OCI-LY1 (cell line): ENCODE measurements at regions not wholly inside any gene's neighbourhood (a gene's known extent, or its start where the extent isn't known, plus 50 kb on each side); places are given as distances from the start of the nearest gene placed in this dataset.

Experiments
- H2AFZ ChIP-seq: fragments of 200-600 bp; sonication (generic), shearing (Covaris generic); 2 replicates; pipeline ENCODE4 v1.6.0; 2014; ENCODE audit warnings: antibody characterized with exemption, mild to moderate bottlenecking, low read length
- H3F3A ChIP-seq: fragments of 200-600 bp; sonication (generic), shearing (Covaris generic); 2 replicates; pipeline ENCODE4 v1.6.0; 2014; ENCODE audit warnings: mild to moderate bottlenecking, antibody characterized with exemption, low read length, moderate library complexity; ENCODE audit not compliant: insufficient read depth
- H3K27ac ChIP-seq: fragments of 200-600 bp; sonication (generic); 2 replicates; pipeline ENCODE4 v1.5.1; 2014; ENCODE audit warnings: low read length, mixed run types, mild to moderate bottlenecking, low read depth; ENCODE audit not compliant: poor library complexity, severe bottlenecking
- H3K27me3 ChIP-seq: fragments of 200-600 bp; sonication (generic); 2 replicates; pipeline ENCODE4 v1.6.0; 2014; ENCODE audit warnings: antibody characterized with exemption, mild to moderate bottlenecking, low read length, moderate library complexity; ENCODE audit not compliant: insufficient read depth
- H3K36me3 ChIP-seq: fragments of 200-600 bp; sonication (generic); 2 replicates; pipeline ENCODE4 v1.6.1; 2014; ENCODE audit warnings: mild to moderate bottlenecking, antibody characterized with exemption, low read length, moderate library complexity, mixed read lengths; ENCODE audit not compliant: insufficient read depth
- H3K4me1 ChIP-seq: fragments of 200-600 bp; sonication (generic); 2 replicates; pipeline ENCODE4 v1.5.1; 2014; ENCODE audit warnings: mild to moderate bottlenecking, low read length, moderate library complexity; ENCODE audit not compliant: insufficient read depth, severe bottlenecking
- H3K4me2 ChIP-seq: fragments of 200-600 bp; sonication (generic), shearing (Covaris generic); 2 replicates; pipeline ENCODE4 v1.6.1; 2014; ENCODE audit warnings: low read length
- H3K4me3 ChIP-seq: fragments of 200-600 bp; sonication (generic); 2 replicates; pipeline ENCODE4 v1.5.1; 2014; ENCODE audit warnings: low read length, low read depth, mild to moderate bottlenecking, mixed read lengths; ENCODE audit not compliant: poor library complexity, severe bottlenecking
- H3K79me2 ChIP-seq: fragments of 200-600 bp; shearing (Covaris generic); 2 replicates; pipeline ENCODE4 v1.6.1; 2016; ENCODE audit warnings: mixed run types, low read length, mixed read lengths; ENCODE audit not compliant: insufficient read depth
- H3K9ac ChIP-seq: fragments of 200-600 bp; sonication (generic), shearing (Covaris generic); 2 replicates; pipeline ENCODE4 v1.6.1; 2014; ENCODE audit warnings: mild to moderate bottlenecking, low read length, mixed read lengths
- H3K9me2 ChIP-seq: fragments of 200-600 bp; sonication (generic), shearing (Covaris generic); 2 replicates; pipeline ENCODE4 v1.6.1; 2014; ENCODE audit warnings: low read depth, mild to moderate bottlenecking, low read length, mixed read lengths
- H3K9me3 ChIP-seq: fragments of 200-600 bp; shearing (Covaris generic); 2 replicates; pipeline ENCODE4 v1.6.1; 2014; ENCODE audit warnings: low read length, mixed read lengths
- H4K20me1 ChIP-seq: fragments of 200-600 bp; sonication (generic), shearing (Covaris generic); 2 replicates; pipeline ENCODE4 v1.6.0; 2016; ENCODE audit warnings: mild to moderate bottlenecking, low read length; ENCODE audit not compliant: insufficient read depth
- CTCF ChIP-seq: fragments of 200-600 bp; sonication (generic), shearing (Covaris generic); IDR thresholded peaks from 2 replicates; pipeline ENCODE4 v1.5.1; 2017; ENCODE audit warnings: mild to moderate bottlenecking, antibody characterized with exemption, low read length, moderate library complexity, mixed read lengths
- EZH2 ChIP-seq: fragments of 200-600 bp; sonication (generic), shearing (Covaris generic); IDR thresholded peaks from 2 replicates; pipeline ENCODE4 v1.8.0; 2017; ENCODE audit warnings: borderline replicate concordance, mixed run types, mild to moderate bottlenecking, antibody characterized with exemption, low read length, moderate library complexity, mixed read lengths

- Histone ChIP-seq H3K27me3 (peaks cover 11% of the 10 kb centered on the region), H3K27ac (no peak overlapping the region), H3K9ac (no peak overlapping the region), H3K36me3 (no peaks in the 10 kb centered on the region), H3K4me1 (no peaks in the 10 kb centered on the region), H3K4me2 (no peak overlapping the region), H3F3A (no peaks in the 10 kb centered on the region), H2AFZ (no peak overlapping the region), H4K20me1 (no peaks in the 10 kb centered on the region), H3K79me2 (no peaks in the 10 kb centered on the region), H3K9me3 (no peaks in the 10 kb centered on the region), H3K4me3 (no peak overlapping the region), H3K9me2 (no peaks in the 10 kb centered on the region)
- TF ChIP-seq EZH2 = no peak
- no peak for TF ChIP-seq CTCF
These were observed 78.5 kb upstream of the FRMD1 start for GRCh38 chr6:168157272-168158212.

DNA sequence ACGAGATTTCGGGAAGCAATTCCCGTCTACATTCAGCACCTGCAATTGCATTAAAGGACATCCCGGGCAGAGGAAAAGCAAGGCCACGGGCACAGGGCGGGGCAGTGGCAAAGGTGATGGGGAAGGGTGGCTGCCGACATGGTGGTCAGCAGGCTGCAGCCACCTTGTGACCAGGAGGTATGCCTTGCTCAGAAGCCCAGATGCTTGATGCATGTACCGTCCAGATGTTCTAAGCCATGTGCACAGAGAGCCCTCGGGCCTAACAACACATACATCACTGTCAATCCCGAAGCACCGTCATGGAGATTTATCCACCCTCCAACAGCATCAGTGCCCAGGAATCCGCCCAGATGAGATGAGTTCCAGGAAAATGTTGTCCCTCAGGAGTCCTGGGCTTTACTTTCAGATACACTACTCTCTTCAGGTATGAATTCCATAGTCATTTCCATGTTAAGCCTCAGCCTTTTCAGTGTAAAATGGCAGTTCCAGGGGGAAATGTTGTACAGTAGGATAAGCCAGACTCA is 77.8 kb upstream of the FRMD1 start:
- Histone ChIP-seq H3K9me3 (no peaks in the 10 kb centered on the region), H3K4me3 (no peak overlapping the region), H3K9me2 (no peaks in the 10 kb centered on the region), H3K79me2 (no peaks in the 10 kb centered on the region), H3K27me3 (peaks cover 11% of the 10 kb centered on the region), H4K20me1 (no peaks in the 10 kb centered on the region), H3K4me2 (no peak overlapping the region), H2AFZ (no peak overlapping the region), H3K27ac (no peak overlapping the region), H3K4me1 (no peaks in the 10 kb centered on the region), H3K36me3 (no peaks in the 10 kb centered on the region), H3K9ac (no peak overlapping the region), H3F3A (no peaks in the 10 kb centered on the region)
- TF ChIP-seq CTCF (no peak), EZH2 (no peak)

DNA sequence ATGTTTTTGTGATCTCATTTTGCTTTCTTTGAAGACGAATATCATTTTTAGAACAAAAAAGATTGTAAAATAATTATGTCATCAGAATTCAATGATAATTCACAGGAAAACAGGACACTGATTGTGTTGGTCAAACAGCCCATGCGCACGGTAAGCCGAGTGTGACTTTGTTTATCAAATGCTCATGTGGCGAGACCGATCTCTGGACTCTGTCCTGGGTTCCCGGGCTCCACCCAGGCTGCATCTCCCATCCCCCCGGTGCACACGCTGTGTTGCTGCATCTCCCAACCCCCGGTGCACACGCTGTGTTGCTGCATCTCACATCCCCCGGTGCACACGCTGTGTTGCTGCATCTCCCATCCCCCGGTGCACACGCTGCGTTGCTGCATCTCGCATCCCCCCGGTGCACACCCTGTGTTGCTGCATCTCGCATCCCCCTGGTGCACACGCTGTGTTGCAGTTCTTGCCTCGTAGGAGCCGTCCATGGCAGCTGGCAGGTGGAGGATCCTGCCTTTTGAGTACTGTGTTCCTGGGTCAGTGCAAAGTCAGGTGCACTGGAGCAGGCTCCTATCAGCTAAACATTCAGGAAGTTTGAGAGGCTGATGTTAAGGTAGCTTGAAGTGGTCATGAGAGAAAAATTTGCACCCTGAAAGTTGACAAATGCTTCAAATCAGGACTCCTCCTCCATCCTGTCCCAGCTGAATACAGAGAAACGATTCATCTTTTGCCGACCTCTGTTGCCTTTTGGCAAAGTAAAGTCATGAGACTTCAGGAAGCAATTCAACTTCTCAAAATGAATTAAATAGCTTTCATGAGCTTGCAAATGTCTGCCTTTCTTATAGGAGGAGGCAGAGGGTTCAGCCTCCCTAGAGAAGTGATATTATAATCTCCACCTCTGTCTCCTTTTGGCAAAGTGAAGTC is 77.1 kb upstream of the FRMD1 start:
- no peak overlapping the region for H2AFZ ChIP-seq
- H3K9me3 ChIP-seq = no peaks in the 10 kb centered on the region
- no peaks in the 10 kb centered on the region for H4K20me1 ChIP-seq
- no peaks in the 10 kb centered on the region for H3K4me1 ChIP-seq
- TF ChIP-seq CTCF (no peak), EZH2 (no peak)
- no peaks in the 10 kb centered on the region for H3F3A ChIP-seq
- no peaks in the 10 kb centered on the region for H3K79me2 ChIP-seq
- no peak overlapping the region for H3K9ac ChIP-seq
- H3K27ac ChIP-seq = no peak overlapping the region
- no peaks in the 10 kb centered on the region for H3K36me3 ChIP-seq
- no peak overlapping the region for H3K4me3 ChIP-seq
- no peaks in the 10 kb centered on the region for H3K9me2 ChIP-seq
- H3K4me2 ChIP-seq = no peak overlapping the region
- peaks cover 11% of the 10 kb centered on the region for H3K27me3 ChIP-seq
